ENCODE measurements at regions not wholly inside any gene's neighbourhood (a gene's known extent, or its start where the extent isn't known, plus 50 kb on each side); places are given as distances from the start of the nearest gene placed in this dataset.

DNA sequence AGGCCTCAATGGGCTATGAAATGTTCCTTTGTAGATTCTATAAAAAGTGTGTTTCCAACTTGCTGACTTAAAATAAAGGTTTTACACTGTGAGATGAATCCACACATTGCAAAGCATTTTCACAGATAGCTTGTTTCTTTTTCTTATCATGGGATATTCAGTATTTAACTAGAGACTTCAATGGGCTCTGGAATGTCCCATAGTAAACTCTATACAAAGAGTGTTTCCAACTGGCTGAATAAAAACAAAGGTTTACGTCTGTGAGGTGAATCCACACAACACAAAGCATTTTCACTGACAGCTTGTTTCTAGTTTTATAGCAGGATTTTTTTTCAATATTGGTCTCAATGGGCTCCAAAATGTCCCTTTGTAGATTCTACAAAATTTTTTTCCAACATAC, 550.1 kb downstream of the KCNJ18 start:
- Histone ChIP-seq H3K36me3 (ENCODE audit: control insufficient read depth in 3 of 3, insufficient read depth in 2 of 3, low read depth in 1 of 3, low read length in 3 of 3) (no peaks in the 10 kb centered on the region), H3K9me3 (ENCODE audit: control insufficient read depth in 2 of 2, insufficient read depth in 1 of 2, low read depth in 1 of 2, low read length in 1 of 2) (peaks cover 0 to 4% of the 10 kb centered on the region in 2 donors), H3K4me1 (ENCODE audit: control insufficient read depth in 3 of 3, insufficient read depth in 2 of 3, low read depth in 1 of 3, low read length in 2 of 3) (no peaks in the 10 kb centered on the region), H3K27ac (ENCODE audit: low read depth in 1 of 3, low read length in 2 of 3) (no peak overlapping the region), H3K27me3 (ENCODE audit: control insufficient read depth in 3 of 3, insufficient read depth in 3 of 3, low read length in 3 of 3) (no peaks in the 10 kb centered on the region), H3K4me3 (ENCODE audit: low read depth in 1 of 3, low read length in 3 of 3) (no peak overlapping the region)
- WGBS, 3 donors = 71 to 79% (median 73%) methylated on average over 1 of the region's 1 CpG
- DNase-seq (no peak), FAIRE-seq (no peak)

GRCh38 chr17:22251498-22251897, 559.2 kb downstream of the KCNJ18 start:
- DNase-seq = no peak
- no peak for FAIRE-seq
- WGBS, 3 donors = 47 to 63% (median 57%) methylated on average over 2 of the region's 2 CpGs
- H3K9me3 ChIP-seq (ENCODE audit: control insufficient read depth in 2 of 2, insufficient read depth in 1 of 2, low read depth in 1 of 2, low read length in 1 of 2) = no peaks in the 10 kb centered on the region
- no peaks in the 10 kb centered on the region for H3K27me3 ChIP-seq (ENCODE audit: control insufficient read depth in 3 of 3, insufficient read depth in 3 of 3, low read length in 3 of 3)
- H3K27ac ChIP-seq (ENCODE audit: low read depth in 1 of 3, low read length in 2 of 3) = no peak overlapping the region
- H3K4me1 ChIP-seq (ENCODE audit: control insufficient read depth in 3 of 3, insufficient read depth in 2 of 3, low read depth in 1 of 3, low read length in 2 of 3) = no peaks in the 10 kb centered on the region
- no peak overlapping the region for H3K4me3 ChIP-seq (ENCODE audit: low read depth in 1 of 3, low read length in 3 of 3)
- no peaks in the 10 kb centered on the region for H3K36me3 ChIP-seq (ENCODE audit: control insufficient read depth in 3 of 3, insufficient read depth in 2 of 3, low read depth in 1 of 3, low read length in 3 of 3)

DNA sequence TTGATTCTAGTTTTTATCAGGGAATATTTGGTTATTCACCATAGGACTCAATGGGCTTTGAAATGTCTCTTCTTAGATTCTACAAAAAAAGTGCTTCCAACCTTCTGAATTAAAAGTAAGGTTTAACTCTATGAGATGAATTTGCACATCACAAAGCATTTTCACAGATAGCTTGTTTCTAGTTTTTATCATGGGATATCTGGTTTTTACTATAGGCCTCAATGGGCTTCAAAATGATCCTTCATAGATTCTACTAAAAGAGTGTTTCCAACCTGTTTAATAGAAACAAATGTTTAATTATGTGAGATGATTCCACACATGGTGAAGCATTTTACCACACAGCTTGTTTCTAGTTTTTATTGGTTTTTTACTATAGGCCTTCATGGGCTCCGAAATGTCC, 560.7 kb downstream of the KCNJ18 start:
- no peaks in the 10 kb centered on the region for H3K9me3 ChIP-seq (ENCODE audit: control insufficient read depth in 2 of 2, insufficient read depth in 1 of 2, low read depth in 1 of 2, low read length in 1 of 2)
- FAIRE-seq (no peak), DNase-seq (no peak)
- H3K27me3 ChIP-seq (ENCODE audit: control insufficient read depth in 3 of 3, insufficient read depth in 3 of 3, low read length in 3 of 3) = no peaks in the 10 kb centered on the region
- H3K36me3 ChIP-seq (ENCODE audit: control insufficient read depth in 3 of 3, insufficient read depth in 2 of 3, low read depth in 1 of 3, low read length in 3 of 3) = no peaks in the 10 kb centered on the region
- WGBS, 3 donors = 56 to 63% (median 57%) methylated on average over 1 of the region's 1 CpG
- H3K27ac ChIP-seq (ENCODE audit: low read depth in 1 of 3, low read length in 2 of 3) = no peak overlapping the region
- no peaks in the 10 kb centered on the region for H3K4me1 ChIP-seq (ENCODE audit: control insufficient read depth in 3 of 3, insufficient read depth in 2 of 3, low read depth in 1 of 3, low read length in 2 of 3)
- H3K4me3 ChIP-seq (ENCODE audit: low read depth in 1 of 3, low read length in 3 of 3) = no peak overlapping the region

- Histone ChIP-seq H3K36me3 (ENCODE audit: control insufficient read depth in 3 of 3, insufficient read depth in 2 of 3, low read depth in 1 of 3, low read length in 3 of 3) (no peaks in the 10 kb centered on the region), H3K4me3 (ENCODE audit: low read depth in 1 of 3, low read length in 3 of 3) (no peak overlapping the region), H3K27me3 (ENCODE audit: control insufficient read depth in 3 of 3, insufficient read depth in 3 of 3, low read length in 3 of 3) (peaks cover 0 to 1% (median 0%) of the 10 kb centered on the region in 3 donors), H3K27ac (ENCODE audit: low read depth in 1 of 3, low read length in 2 of 3) (no peak overlapping the region), H3K4me1 (ENCODE audit: control insufficient read depth in 3 of 3, insufficient read depth in 2 of 3, low read depth in 1 of 3, low read length in 2 of 3) (no peaks in the 10 kb centered on the region), H3K9me3 (ENCODE audit: control insufficient read depth in 2 of 2, insufficient read depth in 1 of 2, low read depth in 1 of 2, low read length in 1 of 2) (peaks cover 0 to 49% of the 10 kb centered on the region in 2 donors)
- no peak for DNase-seq
- no peak for FAIRE-seq
- 78 to 82% (median 78%) methylated on average over 17 of the region's 17 CpGs for WGBS, 3 donors
These were observed 573.5 kb downstream of the KCNJ18 start for GRCh38 chr17:22265807-22266206.

- Histone ChIP-seq H3K4me1 (ENCODE audit: control insufficient read depth in 3 of 3, insufficient read depth in 2 of 3, low read depth in 1 of 3, low read length in 2 of 3) (no peaks in the 10 kb centered on the region), H3K27me3 (ENCODE audit: control insufficient read depth in 3 of 3, insufficient read depth in 3 of 3, low read length in 3 of 3) (peaks cover 0 to 1% (median 0%) of the 10 kb centered on the region in 3 donors), H3K4me3 (ENCODE audit: low read depth in 1 of 3, low read length in 3 of 3) (no peak overlapping the region), H3K27ac (ENCODE audit: low read depth in 1 of 3, low read length in 2 of 3) (no peak overlapping the region), H3K36me3 (ENCODE audit: control insufficient read depth in 3 of 3, insufficient read depth in 2 of 3, low read depth in 1 of 3, low read length in 3 of 3) (no peaks in the 10 kb centered on the region), H3K9me3 (ENCODE audit: control insufficient read depth in 2 of 2, insufficient read depth in 1 of 2, low read depth in 1 of 2, low read length in 1 of 2) (peaks cover 0 to 50% of the 10 kb centered on the region in 2 donors)
- 71 to 81% (median 72%) methylated on average over 18 of the region's 18 CpGs for WGBS, 3 donors
- FAIRE-seq = no peak
- DNase-seq = no peak
These were observed 573.9 kb downstream of the KCNJ18 start for GRCh38 chr17:22266231-22266630.

GRCh38 chr17:22267019-22267418, 574.7 kb downstream of the KCNJ18 start:
- no peak for FAIRE-seq
- no peak overlapping the region for H3K4me3 ChIP-seq (ENCODE audit: low read depth in 1 of 3, low read length in 3 of 3)
- no peak overlapping the region for H3K27ac ChIP-seq (ENCODE audit: low read depth in 1 of 3, low read length in 2 of 3)
- 89 to 97% (median 94%) methylated on average over 9 of the region's 9 CpGs for WGBS, 3 donors
- no peak for DNase-seq
- peaks cover 0 to 53% of the 10 kb centered on the region in 2 donors for H3K9me3 ChIP-seq (ENCODE audit: control insufficient read depth in 2 of 2, insufficient read depth in 1 of 2, low read depth in 1 of 2, low read length in 1 of 2)
- H3K36me3 ChIP-seq (ENCODE audit: control insufficient read depth in 3 of 3, insufficient read depth in 2 of 3, low read depth in 1 of 3, low read length in 3 of 3) = no peaks in the 10 kb centered on the region
- H3K4me1 ChIP-seq (ENCODE audit: control insufficient read depth in 3 of 3, insufficient read depth in 2 of 3, low read depth in 1 of 3, low read length in 2 of 3) = no peaks in the 10 kb centered on the region
- peaks cover 0 to 1% (median 0%) of the 10 kb centered on the region in 3 donors for H3K27me3 ChIP-seq (ENCODE audit: control insufficient read depth in 3 of 3, insufficient read depth in 3 of 3, low read length in 3 of 3)

DNA sequence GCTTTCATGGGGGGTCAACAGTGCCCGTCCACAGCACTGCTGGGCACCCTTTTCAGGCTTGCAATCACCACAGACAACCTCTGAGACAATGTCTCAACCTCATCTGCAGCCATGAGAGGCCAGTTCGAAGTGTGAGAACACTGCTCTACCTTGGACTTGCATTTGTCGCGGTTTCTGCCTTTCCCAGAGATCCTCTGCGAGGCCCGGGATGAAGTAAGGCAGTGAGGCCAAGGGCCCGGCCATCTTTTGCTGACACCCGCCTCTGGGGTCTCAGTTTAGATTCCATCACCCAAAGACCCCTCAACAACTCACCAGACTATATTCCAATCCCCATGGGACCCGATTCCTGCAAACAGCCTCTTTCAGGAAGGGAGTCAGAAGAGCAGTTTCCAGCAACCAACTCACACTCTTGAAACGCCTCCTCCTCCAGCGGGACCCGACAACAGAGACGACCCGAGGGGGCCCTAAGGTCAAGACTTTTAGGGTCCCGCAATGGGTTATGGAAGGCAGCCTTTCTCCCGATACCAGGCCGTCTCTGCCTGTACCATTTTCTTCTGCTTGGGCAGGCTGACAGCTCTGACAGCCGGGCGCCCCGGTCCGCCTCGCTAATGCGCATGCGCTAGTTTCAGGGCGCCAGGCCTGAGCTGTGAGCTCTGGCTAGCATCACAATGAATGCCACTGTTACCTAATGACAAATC, 576.0 kb downstream of the KCNJ18 start:
- H3K36me3 ChIP-seq (ENCODE audit: control insufficient read depth in 3 of 3, insufficient read depth in 2 of 3, low read depth in 1 of 3, low read length in 3 of 3) = no peaks in the 10 kb centered on the region
- H3K9me3 ChIP-seq (ENCODE audit: control insufficient read depth in 2 of 2, insufficient read depth in 1 of 2, low read depth in 1 of 2, low read length in 1 of 2) = peaks cover 0 to 60% of the 10 kb centered on the region in 2 donors
- no peak overlapping the region for H3K4me3 ChIP-seq (ENCODE audit: low read depth in 1 of 3, low read length in 3 of 3)
- no peak overlapping the region for H3K27ac ChIP-seq (ENCODE audit: low read depth in 1 of 3, low read length in 2 of 3)
- no peaks in the 10 kb centered on the region for H3K4me1 ChIP-seq (ENCODE audit: control insufficient read depth in 3 of 3, insufficient read depth in 2 of 3, low read depth in 1 of 3, low read length in 2 of 3)
- no peak for FAIRE-seq
- no peak for DNase-seq
- peaks cover 0 to 1% (median 0%) of the 10 kb centered on the region in 3 donors for H3K27me3 ChIP-seq (ENCODE audit: control insufficient read depth in 3 of 3, insufficient read depth in 3 of 3, low read length in 3 of 3)
- 79 to 82% (median 80%) methylated on average over 25 of the region's 25 CpGs for WGBS, 3 donors

- WGBS, 3 donors = 71 to 78% (median 78%) methylated on average over 13 of the region's 13 CpGs
- H3K27me3 ChIP-seq (ENCODE audit: control insufficient read depth in 3 of 3, insufficient read depth in 3 of 3, low read length in 3 of 3) = peaks cover 0 to 1% (median 0%) of the 10 kb centered on the region in 3 donors
- FAIRE-seq = no peak
- H3K36me3 ChIP-seq (ENCODE audit: control insufficient read depth in 3 of 3, insufficient read depth in 2 of 3, low read depth in 1 of 3, low read length in 3 of 3) = no peaks in the 10 kb centered on the region
- no peaks in the 10 kb centered on the region for H3K4me1 ChIP-seq (ENCODE audit: control insufficient read depth in 3 of 3, insufficient read depth in 2 of 3, low read depth in 1 of 3, low read length in 2 of 3)
- H3K27ac ChIP-seq (ENCODE audit: low read depth in 1 of 3, low read length in 2 of 3) = no peak overlapping the region
- peaks cover 0 to 63% of the 10 kb centered on the region in 2 donors for H3K9me3 ChIP-seq (ENCODE audit: control insufficient read depth in 2 of 2, insufficient read depth in 1 of 2, low read depth in 1 of 2, low read length in 1 of 2)
- no peak overlapping the region for H3K4me3 ChIP-seq (ENCODE audit: low read depth in 1 of 3, low read length in 3 of 3)
- no peak for DNase-seq
These were observed 576.5 kb downstream of the KCNJ18 start for GRCh38 chr17:22268912-22269220.

GRCh38 chr17:22270381-22270780, 578.1 kb downstream of the KCNJ18 start:
- H3K4me3 ChIP-seq (ENCODE audit: low read depth in 1 of 3, low read length in 3 of 3) = no peak overlapping the region
- H3K27ac ChIP-seq (ENCODE audit: low read depth in 1 of 3, low read length in 2 of 3) = no peak overlapping the region
- no peaks in the 10 kb centered on the region for H3K4me1 ChIP-seq (ENCODE audit: control insufficient read depth in 3 of 3, insufficient read depth in 2 of 3, low read depth in 1 of 3, low read length in 2 of 3)
- WGBS, 3 donors = 45 to 58% (median 57%) methylated on average over 3 to 4 of the region's 4 CpGs
- H3K36me3 ChIP-seq (ENCODE audit: control insufficient read depth in 3 of 3, insufficient read depth in 2 of 3, low read depth in 1 of 3, low read length in 3 of 3) = no peaks in the 10 kb centered on the region
- H3K27me3 ChIP-seq (ENCODE audit: control insufficient read depth in 3 of 3, insufficient read depth in 3 of 3, low read length in 3 of 3) = peaks cover 0 to 1% (median 0%) of the 10 kb centered on the region in 3 donors
- peaks cover 0 to 63% of the 10 kb centered on the region in 2 donors for H3K9me3 ChIP-seq (ENCODE audit: control insufficient read depth in 2 of 2, insufficient read depth in 1 of 2, low read depth in 1 of 2, low read length in 1 of 2)
- no peak for FAIRE-seq
- no peak for DNase-seq
